Psoas muscle (tissue), 7 donors: ENCODE measurements at regions not wholly inside any gene's neighbourhood (a gene's known extent, or its start where the extent isn't known, plus 50 kb on each side); places are given as distances from the start of the nearest gene placed in this dataset.

Experiments used
- ATAC-seq, 4 donors: fragments of 200-7000 bp; cut with Tn5 transposase; one replicate each; pipeline ENCODE4 v1.9.1; 2020; ENCODE audit warnings: moderate library complexity in 3 of 4, mild to moderate bottlenecking in 2 of 4
- DNase-seq, 2 donors: peaks; one replicate each; pipeline ENCODE4 v3.0.0-alpha.2; 2020
- H3K27ac ChIP-seq: fragments of 200-600 bp; one replicate; pipeline ENCODE4 v1.8.0; 2022
- H3K27me3 ChIP-seq, 3 donors: fragments of 200-600 bp in 1 of 3; one replicate each; pipeline versions ENCODE4 v1.6.1 to v1.8.0; 2013 to 2022; ENCODE audit warnings: low read length in 2 of 3, mild to moderate bottlenecking in 2 of 3, moderate library complexity in 1 of 3; ENCODE audit not compliant: insufficient read depth in 3 of 3
- H3K36me3 ChIP-seq, 2 donors: fragments of 200-600 bp in 1 of 2; one replicate each; pipeline versions ENCODE4 v1.6.1 to v1.8.0; 2013 to 2022; ENCODE audit warnings: low read depth in 1 of 2, mild to moderate bottlenecking in 1 of 2, moderate library complexity in 1 of 2; ENCODE audit not compliant: insufficient read depth in 1 of 2
- H3K4me1 ChIP-seq: fragments of 200-600 bp; one replicate; pipeline ENCODE4 v1.8.0; 2022
- H3K4me3 ChIP-seq: fragments of 200-600 bp; one replicate; pipeline ENCODE4 v1.8.0; 2022; ENCODE audit warnings: mild to moderate bottlenecking
- H3K9me3 ChIP-seq: fragments of 200-600 bp; one replicate; pipeline ENCODE4 v1.8.0; 2022
- WGBS, 3 donors: extraction: QIAGEN DNeasy Blood & Tissue Kit; methylation state at CpG; one replicate each; pipeline versions ENCODE4 v1.1.6 to v1.1.7; 2013; 5-methylcytosine and 5-hydroxymethylcytosine counted together
- intact Hi-C, 2 donors: fragments of 100-400 bp; cut with DNase I; formaldehyde crosslinking; loops; one replicate each; pipeline versions ENCODE4 v1.11.0 to v1.14.2; 2022
- TF ChIP-seq, protein P1 (sequence below): fragments of 200-600 bp; IDR thresholded peaks from one replicate; pipeline ENCODE4 v1.8.0; 2022; ENCODE audit warnings: antibody characterized with exemption
- donor health status: healthy with polysubstance abuse.
- donor health status: DM: no; HTN: no; CAD: no; lungs with moderate emphysema.
- donor health status: Bipolar disorder and iron deficiency.
- donor health status: healthy.
- donor health status: DM: yes; HTN: yes; CAD: no.
- donor health status: DM: no; HTN: no; CAD: no.
- donor health status: DM: yes; HTN: yes; CAD: no.

DNA sequence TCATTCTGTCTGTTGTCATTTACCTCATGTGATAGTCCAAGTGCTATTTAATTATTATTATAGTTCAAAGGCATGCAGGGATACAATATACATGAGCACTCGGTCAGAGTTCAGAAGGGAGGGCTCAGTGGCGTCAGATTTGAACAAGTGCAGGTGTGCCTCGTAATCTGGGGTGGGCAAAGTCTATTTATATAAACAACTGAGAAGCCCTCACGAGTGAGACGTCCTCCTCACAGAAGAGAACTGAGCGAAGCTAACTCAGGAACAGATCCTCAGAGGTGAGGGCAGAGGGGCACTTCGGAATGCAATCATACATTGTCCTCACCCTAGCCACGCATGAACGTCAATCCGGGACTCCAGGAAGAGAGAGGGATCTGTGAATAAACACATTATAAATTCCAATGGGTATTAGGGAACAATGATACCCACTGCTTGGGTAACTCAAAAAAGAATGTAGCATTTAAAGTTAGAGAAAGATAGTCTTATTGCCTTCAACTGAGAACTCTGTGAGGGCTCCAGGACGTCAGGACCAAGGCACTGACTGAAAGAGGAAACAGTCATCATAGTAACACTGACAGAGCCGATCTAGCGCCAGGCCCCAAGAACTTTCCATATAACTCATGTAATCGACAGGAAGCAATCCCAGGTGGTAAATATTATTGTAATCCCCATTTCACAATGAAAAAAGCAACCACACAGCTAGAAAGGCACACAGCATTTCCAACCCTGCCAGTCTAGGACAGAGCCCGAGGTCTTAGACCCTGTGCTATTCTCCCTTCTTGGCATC, 127.1 kb upstream of the B3GALT2 start:
- H3K27ac ChIP-seq = no peak overlapping the region
- no peak for DNase-seq
- H3K27me3 ChIP-seq = no peaks in the 10 kb centered on the region
- WGBS, 3 donors = 74 to 77% (median 75%) methylated on average over 15 of the region's 15 CpGs
- H3K4me1 ChIP-seq = no peaks in the 10 kb centered on the region
- TF ChIP-seq, protein P1, sequence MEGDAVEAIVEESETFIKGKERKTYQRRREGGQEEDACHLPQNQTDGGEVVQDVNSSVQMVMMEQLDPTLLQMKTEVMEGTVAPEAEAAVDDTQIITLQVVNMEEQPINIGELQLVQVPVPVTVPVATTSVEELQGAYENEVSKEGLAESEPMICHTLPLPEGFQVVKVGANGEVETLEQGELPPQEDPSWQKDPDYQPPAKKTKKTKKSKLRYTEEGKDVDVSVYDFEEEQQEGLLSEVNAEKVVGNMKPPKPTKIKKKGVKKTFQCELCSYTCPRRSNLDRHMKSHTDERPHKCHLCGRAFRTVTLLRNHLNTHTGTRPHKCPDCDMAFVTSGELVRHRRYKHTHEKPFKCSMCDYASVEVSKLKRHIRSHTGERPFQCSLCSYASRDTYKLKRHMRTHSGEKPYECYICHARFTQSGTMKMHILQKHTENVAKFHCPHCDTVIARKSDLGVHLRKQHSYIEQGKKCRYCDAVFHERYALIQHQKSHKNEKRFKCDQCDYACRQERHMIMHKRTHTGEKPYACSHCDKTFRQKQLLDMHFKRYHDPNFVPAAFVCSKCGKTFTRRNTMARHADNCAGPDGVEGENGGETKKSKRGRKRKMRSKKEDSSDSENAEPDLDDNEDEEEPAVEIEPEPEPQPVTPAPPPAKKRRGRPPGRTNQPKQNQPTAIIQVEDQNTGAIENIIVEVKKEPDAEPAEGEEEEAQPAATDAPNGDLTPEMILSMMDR = no peak
- peaks cover 3% of the 10 kb centered on the region for H3K9me3 ChIP-seq
- H3K4me3 ChIP-seq = no peak overlapping the region
- no peak for ATAC-seq
- intact Hi-C loops = no loop called here
- no peaks in the 10 kb centered on the region for H3K36me3 ChIP-seq

DNA sequence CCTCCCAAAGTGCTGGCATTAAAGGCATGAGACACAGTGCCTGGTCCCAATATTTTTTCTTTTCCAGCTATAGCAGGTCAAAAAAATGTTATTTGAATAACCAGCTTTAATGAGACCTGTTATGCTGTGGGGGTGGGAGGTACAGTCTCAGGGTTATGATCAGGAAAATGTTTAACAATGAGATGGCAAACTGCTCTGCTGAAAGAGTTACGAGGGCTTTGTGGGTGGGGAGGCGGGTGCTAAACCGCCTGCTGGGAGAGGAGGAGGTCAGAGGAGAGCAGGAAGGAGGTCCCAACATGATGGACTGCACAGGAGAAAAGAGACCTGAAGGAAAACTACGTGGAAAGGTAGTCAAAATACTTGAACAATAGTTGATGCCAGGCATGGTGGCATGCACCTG, 126.0 kb upstream of the B3GALT2 start:
- H3K9me3 ChIP-seq = no peaks in the 10 kb centered on the region
- 84 to 92% (median 88%) methylated on average over 4 of the region's 4 CpGs for WGBS, 3 donors
- no peaks in the 10 kb centered on the region for H3K36me3 ChIP-seq
- H3K4me1 ChIP-seq = no peaks in the 10 kb centered on the region
- ATAC-seq = no peak
- H3K27me3 ChIP-seq = no peaks in the 10 kb centered on the region
- TF ChIP-seq, protein P1 = no peak
- no peak overlapping the region for H3K27ac ChIP-seq
- intact Hi-C loops = no loop called here
- H3K4me3 ChIP-seq = no peak overlapping the region
- DNase-seq = no peak

DNA sequence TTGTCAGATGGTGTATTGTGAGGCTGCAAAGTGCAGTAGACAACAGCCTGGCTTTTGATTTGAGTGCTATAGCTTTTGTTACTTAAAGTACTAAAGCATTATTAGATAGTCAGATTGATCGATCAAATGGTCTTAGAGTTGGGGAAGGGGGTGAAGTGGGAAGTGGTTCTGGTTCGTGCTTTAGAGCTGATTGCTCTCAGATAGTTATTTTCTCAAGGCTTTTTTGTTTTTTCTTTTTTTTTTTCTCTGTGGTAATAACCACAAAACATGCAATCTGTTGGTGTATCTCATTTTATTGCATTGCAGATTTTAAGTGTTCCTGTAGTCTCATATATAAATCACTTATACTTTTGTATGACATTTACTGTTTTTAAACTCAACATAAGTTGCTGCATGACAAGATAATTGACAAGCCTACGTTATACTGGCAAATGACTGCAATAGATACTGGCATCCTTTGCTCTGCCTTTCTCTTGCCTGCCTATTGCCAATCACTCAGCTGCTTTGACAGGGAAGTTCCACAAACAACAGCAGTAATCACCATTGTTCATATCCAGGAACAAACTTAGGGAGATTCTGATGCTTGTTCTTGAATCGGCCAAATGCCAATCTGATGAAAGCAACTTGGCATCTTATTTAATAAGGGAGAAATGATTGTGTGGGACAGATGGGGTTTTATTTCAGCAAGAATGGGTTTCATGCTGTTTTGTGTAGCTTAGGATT, 125.0 kb upstream of the B3GALT2 start:
- no peak overlapping the region for H3K27ac ChIP-seq
- intact Hi-C loops = no loop called here
- H3K36me3 ChIP-seq = no peaks in the 10 kb centered on the region
- no peaks in the 10 kb centered on the region for H3K9me3 ChIP-seq
- H3K4me3 ChIP-seq = no peak overlapping the region
- no peaks in the 10 kb centered on the region for H3K4me1 ChIP-seq
- ATAC-seq (no peak), DNase-seq (no peak)
- WGBS, 3 donors = 53 to 61% (median 54%) methylated on average over 4 of the region's 4 CpGs
- TF ChIP-seq, protein P1 = no peak
- no peaks in the 10 kb centered on the region for H3K27me3 ChIP-seq

DNA sequence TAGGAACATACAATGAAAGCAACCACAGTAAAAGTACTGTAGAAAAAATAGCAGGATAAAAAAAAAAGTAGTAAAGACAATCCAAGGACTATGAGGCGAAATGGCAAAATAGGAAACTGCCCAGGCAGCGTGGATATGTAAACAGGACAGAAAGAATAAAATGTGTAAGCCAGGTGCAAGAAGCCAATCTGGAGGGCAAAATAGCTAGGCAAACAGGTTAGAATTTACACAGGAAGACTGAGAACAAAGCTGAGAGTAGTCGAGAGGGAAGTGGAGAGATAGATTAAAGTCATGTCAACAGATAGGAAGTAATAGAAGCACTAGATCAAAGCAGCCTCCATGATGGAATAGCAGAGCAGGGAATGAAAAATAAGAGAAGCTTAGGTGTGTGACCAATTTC, 124.2 kb upstream of the B3GALT2 start:
- Histone ChIP-seq H3K4me3 (no peak overlapping the region), H3K36me3 (no peaks in the 10 kb centered on the region), H3K27me3 (no peaks in the 10 kb centered on the region), H3K9me3 (no peaks in the 10 kb centered on the region), H3K27ac (no peak overlapping the region), H3K4me1 (no peaks in the 10 kb centered on the region)
- TF ChIP-seq, protein P1 = no peak
- no peak for ATAC-seq
- intact Hi-C loops = no loop called here
- WGBS, 3 donors = 56 to 76% (median 71%) methylated on average over 3 of the region's 3 CpGs
- no peak for DNase-seq
